ENCODE measurements at regions not wholly inside any gene's neighbourhood (a gene's known extent, or its start where the extent isn't known, plus 50 kb on each side); places are given as distances from the start of the nearest gene placed in this dataset.

DNA sequence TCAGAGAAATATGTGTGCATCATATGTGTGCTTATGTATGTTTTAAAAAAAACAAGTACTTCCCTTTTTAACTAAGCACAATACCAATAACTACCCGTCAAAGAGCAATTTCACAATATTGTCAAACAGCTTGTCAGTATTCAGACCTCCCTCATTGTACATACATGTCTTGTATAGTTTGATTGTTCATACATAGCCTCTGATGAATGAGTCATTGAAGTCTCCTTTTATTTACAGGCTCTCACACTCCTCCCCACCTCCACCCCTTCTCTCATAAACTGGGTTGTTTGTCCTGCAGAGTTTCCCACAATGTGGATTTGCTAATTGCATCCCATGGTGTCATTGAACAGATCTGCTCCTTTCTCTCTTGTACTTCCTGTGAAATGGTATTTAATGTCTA, 132.8 kb upstream of the L3MBTL4 start:
- no peak for TF ChIP-seq TAF1 (IDR thresholded peaks at IDR 0.05; ENCODE audit: low read depth)
- TF ChIP-seq TEAD4 (IDR thresholded peaks at IDR 0.05) = no peak
- no peak for TF ChIP-seq CREB1 (IDR thresholded peaks at IDR 0.05; ENCODE audit: low read depth)
- TF ChIP-seq, protein P1, sequence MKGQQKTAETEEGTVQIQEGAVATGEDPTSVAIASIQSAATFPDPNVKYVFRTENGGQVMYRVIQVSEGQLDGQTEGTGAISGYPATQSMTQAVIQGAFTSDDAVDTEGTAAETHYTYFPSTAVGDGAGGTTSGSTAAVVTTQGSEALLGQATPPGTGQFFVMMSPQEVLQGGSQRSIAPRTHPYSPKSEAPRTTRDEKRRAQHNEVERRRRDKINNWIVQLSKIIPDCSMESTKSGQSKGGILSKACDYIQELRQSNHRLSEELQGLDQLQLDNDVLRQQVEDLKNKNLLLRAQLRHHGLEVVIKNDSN (IDR thresholded peaks at IDR 0.05) = no peak
- no peak for TF ChIP-seq EGR1 (IDR thresholded peaks at IDR 0.05)
- no peak for TF ChIP-seq CEBPB (IDR thresholded peaks at IDR 0.05)

DNA sequence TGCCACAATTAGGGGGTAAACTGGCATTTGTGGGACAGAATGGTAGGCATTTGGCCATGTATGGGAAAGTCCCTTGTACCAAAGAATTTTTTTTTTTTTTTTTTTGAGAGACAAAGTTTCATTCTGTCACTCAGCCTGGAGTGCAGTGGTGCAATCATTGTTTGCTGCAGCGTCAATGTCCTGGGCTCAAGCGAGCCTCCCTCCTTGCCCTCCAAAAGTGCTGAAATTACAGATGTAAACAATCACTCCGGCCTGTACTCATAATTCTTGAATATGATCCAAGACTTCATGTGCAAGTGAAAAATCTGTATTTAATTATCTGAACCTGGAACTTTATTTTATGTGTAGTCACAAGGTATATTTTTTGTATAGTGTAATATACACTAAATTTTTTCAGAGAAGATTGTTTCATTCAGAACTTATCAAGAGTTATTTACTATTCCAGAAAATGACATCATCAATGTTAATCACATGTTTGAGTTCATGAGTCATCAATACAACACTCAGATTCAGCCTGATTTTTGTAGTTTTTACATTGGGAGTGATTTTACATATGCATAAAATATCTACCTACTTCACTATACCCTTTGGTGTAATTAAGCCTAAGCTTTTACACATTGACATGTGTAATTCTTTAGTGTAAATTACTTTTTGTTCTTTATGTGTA, 138.7 kb upstream of the L3MBTL4 start:
- no peak for TF ChIP-seq EGR1 (IDR thresholded peaks at IDR 0.05)
- TF ChIP-seq EP300 (IDR thresholded peaks at IDR 0.05; ENCODE audit: borderline replicate concordance) = no peak
- TF ChIP-seq ZBTB7A (IDR thresholded peaks at IDR 0.05; ENCODE audit: low read depth) = no peak
- TF ChIP-seq NFIC (IDR thresholded peaks at IDR 0.05) = no peak
- TF ChIP-seq CREB1 (IDR thresholded peaks at IDR 0.05; ENCODE audit: low read depth) = no peak
- TF ChIP-seq YY1 (IDR thresholded peaks at IDR 0.05; ENCODE audit: low read depth) = no peak

DNA sequence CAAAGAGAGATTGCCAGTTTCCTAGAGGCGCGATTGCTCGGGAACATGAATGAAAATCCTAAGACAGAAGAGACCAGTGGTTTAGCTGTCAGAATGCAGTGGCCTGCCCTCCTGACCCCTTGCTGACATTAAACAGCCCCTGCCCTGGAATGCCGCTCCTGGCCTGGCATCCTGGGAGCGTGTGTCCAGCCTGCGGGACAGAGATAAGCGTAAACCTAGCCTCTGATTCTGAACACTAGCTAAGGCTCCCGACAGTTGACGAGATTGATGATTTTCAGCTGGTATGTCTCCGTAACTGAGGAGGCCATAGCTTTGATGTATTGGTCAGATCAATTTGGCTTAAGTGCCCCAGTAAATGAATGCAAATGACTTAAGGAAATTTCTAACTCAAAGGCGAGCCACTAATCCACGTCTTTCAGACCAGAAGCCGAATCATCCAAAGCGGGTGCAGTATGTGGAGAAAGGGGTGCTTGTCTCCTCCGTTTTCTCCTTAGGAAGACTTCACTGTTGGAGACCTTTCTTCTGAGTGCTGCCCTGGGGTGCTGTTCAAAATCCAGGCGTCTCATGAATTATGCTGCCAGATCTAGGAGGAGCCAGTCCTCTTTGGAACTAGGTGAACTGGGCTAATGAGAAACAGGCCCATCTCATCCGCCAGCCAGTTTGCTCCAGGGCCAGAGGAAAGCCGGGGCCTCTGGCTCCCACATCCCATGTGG, 142.5 kb upstream of the L3MBTL4 start:
- no peak for TF ChIP-seq RAD21 (IDR thresholded peaks at IDR 0.05; ENCODE audit: low read depth)
- TF ChIP-seq TAF1 (IDR thresholded peaks at IDR 0.05; ENCODE audit: low read depth) = no peak
- no peak for TF ChIP-seq ZBTB7A (IDR thresholded peaks at IDR 0.05; ENCODE audit: low read depth)
- no peak for TF ChIP-seq FOXM1 (IDR thresholded peaks at IDR 0.05; ENCODE audit: borderline replicate concordance, low read depth)
- no peak for TF ChIP-seq EGR1 (IDR thresholded peaks at IDR 0.05)
- TF ChIP-seq, protein P2, sequence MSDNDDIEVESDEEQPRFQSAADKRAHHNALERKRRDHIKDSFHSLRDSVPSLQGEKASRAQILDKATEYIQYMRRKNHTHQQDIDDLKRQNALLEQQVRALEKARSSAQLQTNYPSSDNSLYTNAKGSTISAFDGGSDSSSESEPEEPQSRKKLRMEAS (IDR thresholded peaks at IDR 0.05) = no peak
- no peak for TF ChIP-seq CREB1 (IDR thresholded peaks at IDR 0.05; ENCODE audit: low read depth)
- TF ChIP-seq TCF12 (IDR thresholded peaks at IDR 0.05; ENCODE audit: low read depth) = no peak
- TF ChIP-seq, protein P1 (IDR thresholded peaks at IDR 0.05) = no peak
- TF ChIP-seq CEBPB (IDR thresholded peaks at IDR 0.05) = no peak
- TF ChIP-seq, protein P3, sequence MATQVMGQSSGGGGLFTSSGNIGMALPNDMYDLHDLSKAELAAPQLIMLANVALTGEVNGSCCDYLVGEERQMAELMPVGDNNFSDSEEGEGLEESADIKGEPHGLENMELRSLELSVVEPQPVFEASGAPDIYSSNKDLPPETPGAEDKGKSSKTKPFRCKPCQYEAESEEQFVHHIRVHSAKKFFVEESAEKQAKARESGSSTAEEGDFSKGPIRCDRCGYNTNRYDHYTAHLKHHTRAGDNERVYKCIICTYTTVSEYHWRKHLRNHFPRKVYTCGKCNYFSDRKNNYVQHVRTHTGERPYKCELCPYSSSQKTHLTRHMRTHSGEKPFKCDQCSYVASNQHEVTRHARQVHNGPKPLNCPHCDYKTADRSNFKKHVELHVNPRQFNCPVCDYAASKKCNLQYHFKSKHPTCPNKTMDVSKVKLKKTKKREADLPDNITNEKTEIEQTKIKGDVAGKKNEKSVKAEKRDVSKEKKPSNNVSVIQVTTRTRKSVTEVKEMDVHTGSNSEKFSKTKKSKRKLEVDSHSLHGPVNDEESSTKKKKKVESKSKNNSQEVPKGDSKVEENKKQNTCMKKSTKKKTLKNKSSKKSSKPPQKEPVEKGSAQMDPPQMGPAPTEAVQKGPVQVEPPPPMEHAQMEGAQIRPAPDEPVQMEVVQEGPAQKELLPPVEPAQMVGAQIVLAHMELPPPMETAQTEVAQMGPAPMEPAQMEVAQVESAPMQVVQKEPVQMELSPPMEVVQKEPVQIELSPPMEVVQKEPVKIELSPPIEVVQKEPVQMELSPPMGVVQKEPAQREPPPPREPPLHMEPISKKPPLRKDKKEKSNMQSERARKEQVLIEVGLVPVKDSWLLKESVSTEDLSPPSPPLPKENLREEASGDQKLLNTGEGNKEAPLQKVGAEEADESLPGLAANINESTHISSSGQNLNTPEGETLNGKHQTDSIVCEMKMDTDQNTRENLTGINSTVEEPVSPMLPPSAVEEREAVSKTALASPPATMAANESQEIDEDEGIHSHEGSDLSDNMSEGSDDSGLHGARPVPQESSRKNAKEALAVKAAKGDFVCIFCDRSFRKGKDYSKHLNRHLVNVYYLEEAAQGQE (IDR thresholded peaks at IDR 0.05; ENCODE audit: low read depth) = no peak
- no peak for TF ChIP-seq YY1 (IDR thresholded peaks at IDR 0.05; ENCODE audit: low read depth)

DNA sequence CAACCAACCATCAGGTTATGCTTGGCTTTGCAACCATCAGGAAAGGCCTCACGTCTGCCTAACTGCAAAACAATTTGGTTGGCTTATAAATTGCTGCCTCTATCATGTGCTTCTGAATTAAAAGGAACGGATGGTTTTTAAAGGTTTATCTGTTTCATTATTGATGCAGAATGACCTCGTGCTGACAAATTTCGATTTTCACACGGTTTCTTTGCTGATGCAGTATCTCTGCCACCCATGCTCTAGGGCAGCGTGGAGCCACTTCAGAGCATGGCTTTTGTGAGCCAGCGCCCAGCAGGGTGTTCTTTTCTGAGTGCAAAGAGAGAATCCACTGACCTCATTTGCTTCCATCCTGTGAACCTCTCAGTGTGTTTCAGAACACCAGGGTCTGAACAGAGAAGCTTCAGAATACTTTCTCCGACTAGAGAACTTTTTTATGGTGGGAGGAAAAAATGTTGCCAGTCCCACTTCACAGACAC, 143.1 kb upstream of the L3MBTL4 start:
- no peak for TF ChIP-seq EP300 (IDR thresholded peaks at IDR 0.05; ENCODE audit: borderline replicate concordance)
- no peak for TF ChIP-seq TEAD4 (IDR thresholded peaks at IDR 0.05)
- no peak for TF ChIP-seq CEBPB (IDR thresholded peaks at IDR 0.05)
- TF ChIP-seq, protein P1 (IDR thresholded peaks at IDR 0.05) = no peak
- TF ChIP-seq RAD21 (IDR thresholded peaks at IDR 0.05; ENCODE audit: low read depth) = no peak
- no peak for TF ChIP-seq TCF12 (IDR thresholded peaks at IDR 0.05; ENCODE audit: low read depth)
- no peak for TF ChIP-seq EGR1 (IDR thresholded peaks at IDR 0.05)
- TF ChIP-seq, protein P3 (IDR thresholded peaks at IDR 0.05; ENCODE audit: low read depth) = no peak
- TF ChIP-seq ZBTB7A (IDR thresholded peaks at IDR 0.05; ENCODE audit: low read depth) = no peak
- no peak for TF ChIP-seq YY1 (IDR thresholded peaks at IDR 0.05; ENCODE audit: low read depth)
- TF ChIP-seq FOXM1 (IDR thresholded peaks at IDR 0.05; ENCODE audit: borderline replicate concordance, low read depth) = no peak
- TF ChIP-seq CREB1 (IDR thresholded peaks at IDR 0.05; ENCODE audit: low read depth) = no peak
- TF ChIP-seq TAF1 (IDR thresholded peaks at IDR 0.05; ENCODE audit: low read depth) = no peak
- no peak for TF ChIP-seq NFIC (IDR thresholded peaks at IDR 0.05)

DNA sequence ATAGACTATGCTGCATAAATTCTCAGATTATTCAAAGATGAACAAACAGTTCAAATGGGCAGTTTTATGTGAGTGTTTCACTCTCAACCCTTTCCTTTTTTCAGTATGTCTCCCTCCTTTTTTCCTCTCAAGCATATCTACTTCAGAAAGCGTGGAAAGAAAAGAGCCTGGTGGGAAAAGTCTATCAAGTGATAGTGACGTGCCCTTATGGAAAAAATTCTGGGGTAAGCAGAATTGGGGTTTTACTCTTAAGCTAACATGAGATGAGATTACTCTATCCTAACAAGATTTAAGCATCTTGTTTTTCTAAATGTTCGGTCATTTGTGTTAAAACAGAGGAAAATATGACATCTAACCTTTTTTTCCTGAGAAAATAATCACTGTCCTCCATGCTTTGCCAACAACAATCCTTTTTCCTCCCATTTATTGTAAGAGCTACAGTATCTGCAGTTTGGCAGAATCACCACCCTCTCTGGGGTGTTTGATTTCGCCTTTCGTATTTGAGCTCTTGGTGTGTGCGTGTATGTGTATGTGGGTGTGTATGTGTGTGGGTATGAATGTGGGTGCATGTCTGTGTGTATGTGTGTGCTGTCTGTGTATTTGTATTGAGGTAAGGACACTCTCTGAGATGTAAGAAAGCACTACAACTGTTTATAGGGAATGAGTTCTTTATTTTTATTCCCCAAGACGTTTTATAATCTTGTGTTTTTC, 143.9 kb upstream of the L3MBTL4 start:
- TF ChIP-seq EGR1 (IDR thresholded peaks at IDR 0.05) (no peak), TAF1 (IDR thresholded peaks at IDR 0.05; ENCODE audit: low read depth) (no peak), EP300 (IDR thresholded peaks at IDR 0.05; ENCODE audit: borderline replicate concordance) (no peak), CEBPB (IDR thresholded peaks at IDR 0.05) (no peak), FOXM1 (IDR thresholded peaks at IDR 0.05; ENCODE audit: borderline replicate concordance, low read depth) (no peak), CREB1 (IDR thresholded peaks at IDR 0.05; ENCODE audit: low read depth) (no peak), ZBTB7A (IDR thresholded peaks at IDR 0.05; ENCODE audit: low read depth) (no peak), NFIC (IDR thresholded peaks at IDR 0.05) (no peak), TCF12 (IDR thresholded peaks at IDR 0.05; ENCODE audit: low read depth) (no peak), TEAD4 (IDR thresholded peaks at IDR 0.05) (no peak)
- TF ChIP-seq, protein P3 (IDR thresholded peaks at IDR 0.05; ENCODE audit: low read depth) = no peak
- TF ChIP-seq, protein P2 (IDR thresholded peaks at IDR 0.05) = no peak
- TF ChIP-seq, protein P1 (IDR thresholded peaks at IDR 0.05) = no peak

Data from Ishikawa (cell line).